ENCODE measurements at regions not wholly inside any gene's neighbourhood (a gene's known extent, or its start where the extent isn't known, plus 50 kb on each side); places are given as distances from the start of the nearest gene placed in this dataset.

- POLR2A ChIA-PET (ENCODE audit: partially characterized antibody), result no interaction called here
- CTCF ChIA-PET (ENCODE audit: partially characterized antibody), result no interaction called here
These were observed 187.9 kb downstream of the SNX10 start for GRCh38 chr7:26479581-26479980.

GRCh38 chr7:26480156-26480555 is 188.5 kb downstream of the SNX10 start:
- no peak overlapping the region for H3K4me3 ChIP-seq (ENCODE audit: low read length in 2 of 2)
- DNase-seq, result no peak
- H3K4me1 ChIP-seq (ENCODE audit: insufficient read depth, low read length), result no peaks in the 10 kb centered on the region
- no peaks in the 10 kb centered on the region for H3K36me3 ChIP-seq (ENCODE audit: insufficient read depth, low read length)
- Mint-ChIP-seq H3K27me3 (peaks cover 12 to 20% of the 10 kb centered on the region in 2 donors), H3K4me3 (no peak overlapping the region), H3K9me3 (no peaks in the 10 kb centered on the region), H3K4me1 (no peaks in the 10 kb centered on the region), H3K27ac (no peak overlapping the region), H3K36me3 (no peaks in the 10 kb centered on the region)
- intact Hi-C loops (cut with micrococcal nuclease), result no loop called here
- ChIA-PET POLR2A (ENCODE audit: partially characterized antibody) (no interaction called here), CTCF (ENCODE audit: partially characterized antibody) (no interaction called here)
- no peaks in the 10 kb centered on the region for H3K27me3 ChIP-seq (ENCODE audit: insufficient read depth, low read length)
- no peaks in the 10 kb centered on the region for H3K9me3 ChIP-seq (ENCODE audit: control insufficient read depth in 1 of 2, low read length in 2 of 2)
- no peak overlapping the region for H3K27ac ChIP-seq (ENCODE audit: low read depth, low read length)

More at GRCh38 chr7:26479581-26479980, 187.9 kb downstream of the SNX10 start:
- Histone ChIP-seq H3K4me3 (ENCODE audit: low read length in 2 of 2) (no peak overlapping the region), H3K36me3 (ENCODE audit: insufficient read depth, low read length) (no peaks in the 10 kb centered on the region), H3K27me3 (ENCODE audit: insufficient read depth, low read length) (no peaks in the 10 kb centered on the region), H3K9me3 (ENCODE audit: control insufficient read depth in 1 of 2, low read length in 2 of 2) (no peaks in the 10 kb centered on the region), H3K27ac (ENCODE audit: low read depth, low read length) (no peak overlapping the region), H3K4me1 (ENCODE audit: insufficient read depth, low read length) (no peaks in the 10 kb centered on the region)
- Mint-ChIP-seq H3K36me3 (no peaks in the 10 kb centered on the region), H3K4me1 (no peaks in the 10 kb centered on the region), H3K9me3 (no peaks in the 10 kb centered on the region), H3K4me3 (no peak overlapping the region), H3K27ac (no peak overlapping the region), H3K27me3 (peaks cover 10 to 20% of the 10 kb centered on the region in 2 donors)
- intact Hi-C loops (cut with micrococcal nuclease), result no loop called here
- DNase-seq, result no peak

- intact Hi-C loops (cut with micrococcal nuclease), result no loop called here
- no peaks in the 10 kb centered on the region for H3K9me3 Mint-ChIP-seq
- H3K4me3 Mint-ChIP-seq, result no peak overlapping the region
- POLR2A ChIA-PET (ENCODE audit: partially characterized antibody), result no interaction called here
- Histone ChIP-seq H3K36me3 (ENCODE audit: insufficient read depth, low read length) (no peaks in the 10 kb centered on the region), H3K9me3 (ENCODE audit: control insufficient read depth in 1 of 2, low read length in 2 of 2) (no peaks in the 10 kb centered on the region), H3K27me3 (ENCODE audit: insufficient read depth, low read length) (no peaks in the 10 kb centered on the region), H3K27ac (ENCODE audit: low read depth, low read length) (no peak overlapping the region), H3K4me1 (ENCODE audit: insufficient read depth, low read length) (no peaks in the 10 kb centered on the region), H3K4me3 (ENCODE audit: low read length in 2 of 2) (no peak overlapping the region)
- no peak overlapping the region for H3K27ac Mint-ChIP-seq
- no peak for DNase-seq
- CTCF ChIA-PET (ENCODE audit: partially characterized antibody), result no interaction called here
- no peaks in the 10 kb centered on the region for H3K4me1 Mint-ChIP-seq
- peaks cover 13 to 18% of the 10 kb centered on the region in 2 donors for H3K27me3 Mint-ChIP-seq
- no peaks in the 10 kb centered on the region for H3K36me3 Mint-ChIP-seq
These were observed 191.3 kb downstream of the SNX10 start for GRCh38 chr7:26482927-26483326.

- H3K27me3 Mint-ChIP-seq, result peaks cover 16 to 18% of the 10 kb centered on the region in 2 donors
- no peaks in the 10 kb centered on the region for H3K27me3 ChIP-seq (ENCODE audit: insufficient read depth, low read length)
- no peaks in the 10 kb centered on the region for H3K9me3 Mint-ChIP-seq
- ChIA-PET POLR2A (ENCODE audit: partially characterized antibody) (no interaction called here), CTCF (ENCODE audit: partially characterized antibody) (no interaction called here)
- intact Hi-C loops (cut with micrococcal nuclease), result no loop called here
- H3K4me3 ChIP-seq (ENCODE audit: low read length in 2 of 2), result no peak overlapping the region
- no peaks in the 10 kb centered on the region for H3K36me3 Mint-ChIP-seq
- no peak for DNase-seq
- H3K36me3 ChIP-seq (ENCODE audit: insufficient read depth, low read length), result no peaks in the 10 kb centered on the region
- no peak overlapping the region for H3K27ac ChIP-seq (ENCODE audit: low read depth, low read length)
- H3K4me1 ChIP-seq (ENCODE audit: insufficient read depth, low read length), result no peaks in the 10 kb centered on the region
- no peak overlapping the region for H3K27ac Mint-ChIP-seq
- H3K4me1 Mint-ChIP-seq, result no peaks in the 10 kb centered on the region
- H3K9me3 ChIP-seq (ENCODE audit: control insufficient read depth in 1 of 2, low read length in 2 of 2), result no peaks in the 10 kb centered on the region
- H3K4me3 Mint-ChIP-seq, result no peak overlapping the region
These were observed 192.2 kb downstream of the SNX10 start for GRCh38 chr7:26483843-26484242.

- Mint-ChIP-seq H3K27me3 (peaks cover 17 to 18% of the 10 kb centered on the region in 2 donors), H3K4me3 (no peak overlapping the region), H3K9me3 (no peaks in the 10 kb centered on the region), H3K27ac (no peak overlapping the region), H3K36me3 (no peaks in the 10 kb centered on the region), H3K4me1 (no peaks in the 10 kb centered on the region)
- ChIA-PET CTCF (ENCODE audit: partially characterized antibody) (no interaction called here), POLR2A (ENCODE audit: partially characterized antibody) (no interaction called here)
- no peak for DNase-seq
- Histone ChIP-seq H3K36me3 (ENCODE audit: insufficient read depth, low read length) (no peaks in the 10 kb centered on the region), H3K4me3 (ENCODE audit: low read length in 2 of 2) (no peak overlapping the region), H3K9me3 (ENCODE audit: control insufficient read depth in 1 of 2, low read length in 2 of 2) (no peaks in the 10 kb centered on the region), H3K27ac (ENCODE audit: low read depth, low read length) (no peak overlapping the region), H3K27me3 (ENCODE audit: insufficient read depth, low read length) (no peaks in the 10 kb centered on the region), H3K4me1 (ENCODE audit: insufficient read depth, low read length) (no peaks in the 10 kb centered on the region)
- intact Hi-C loops (cut with micrococcal nuclease), result no loop called here
These were observed 193.8 kb downstream of the SNX10 start for GRCh38 chr7:26485367-26485934.

GRCh38 chr7:26486153-26486552 is 194.5 kb downstream of the SNX10 start:
- Histone ChIP-seq H3K36me3 (ENCODE audit: insufficient read depth, low read length) (no peaks in the 10 kb centered on the region), H3K9me3 (ENCODE audit: control insufficient read depth in 1 of 2, low read length in 2 of 2) (no peaks in the 10 kb centered on the region), H3K4me3 (ENCODE audit: low read length in 2 of 2) (no peak overlapping the region), H3K27me3 (ENCODE audit: insufficient read depth, low read length) (no peaks in the 10 kb centered on the region), H3K27ac (ENCODE audit: low read depth, low read length) (no peak overlapping the region), H3K4me1 (ENCODE audit: insufficient read depth, low read length) (no peaks in the 10 kb centered on the region)
- peaks cover 14 to 19% of the 10 kb centered on the region in 2 donors for H3K27me3 Mint-ChIP-seq
- no peaks in the 10 kb centered on the region for H3K36me3 Mint-ChIP-seq
- ChIA-PET CTCF (ENCODE audit: partially characterized antibody) (no interaction called here), POLR2A (ENCODE audit: partially characterized antibody) (no interaction called here)
- H3K4me3 Mint-ChIP-seq, result no peak overlapping the region
- no peaks in the 10 kb centered on the region for H3K9me3 Mint-ChIP-seq
- H3K27ac Mint-ChIP-seq, result no peak overlapping the region
- H3K4me1 Mint-ChIP-seq, result no peaks in the 10 kb centered on the region
- intact Hi-C loops (cut with micrococcal nuclease), result no loop called here
- no peak for DNase-seq

GRCh38 chr7:26487780-26488515 is 196.3 kb downstream of the SNX10 start:
- POLR2A ChIA-PET (ENCODE audit: partially characterized antibody), result no interaction called here
- intact Hi-C loops (cut with micrococcal nuclease), result no loop called here
- CTCF ChIA-PET (ENCODE audit: partially characterized antibody), result no interaction called here
- no peaks in the 10 kb centered on the region for H3K9me3 ChIP-seq (ENCODE audit: control insufficient read depth in 1 of 2, low read length in 2 of 2)
- no peaks in the 10 kb centered on the region for H3K36me3 Mint-ChIP-seq
- H3K4me1 ChIP-seq (ENCODE audit: insufficient read depth, low read length), result no peaks in the 10 kb centered on the region
- H3K9me3 Mint-ChIP-seq, result no peaks in the 10 kb centered on the region
- no peaks in the 10 kb centered on the region for H3K4me1 Mint-ChIP-seq
- peaks cover 14 to 16% of the 10 kb centered on the region in 2 donors for H3K27me3 Mint-ChIP-seq
- H3K27ac Mint-ChIP-seq, result no peak overlapping the region
- H3K27me3 ChIP-seq (ENCODE audit: insufficient read depth, low read length), result no peaks in the 10 kb centered on the region
- no peaks in the 10 kb centered on the region for H3K36me3 ChIP-seq (ENCODE audit: insufficient read depth, low read length)
- no peak for DNase-seq
- no peak overlapping the region for H3K4me3 ChIP-seq (ENCODE audit: low read length in 2 of 2)
- no peak overlapping the region for H3K4me3 Mint-ChIP-seq
- no peak overlapping the region for H3K27ac ChIP-seq (ENCODE audit: low read depth, low read length)
